Suprapubic skin (tissue), 4 donors: ENCODE measurements at regions not wholly inside any gene's neighbourhood (a gene's known extent, or its start where the extent isn't known, plus 50 kb on each side); places are given as distances from the start of the nearest gene placed in this dataset.
"Not testable (repeated sequence)": the region's sequence is repeated elsewhere in the genome, so short reads cannot be mapped to it uniquely, and the experiment has no call there.

Source experiments
- DNase-seq, 2 donors: peaks; one replicate each; pipeline ENCODE4 v3.0.0-alpha.2; 2019; ENCODE audit warnings: low spot score in 2 of 2
- H3K27ac ChIP-seq: fragments of 200-600 bp; sonication (generic); one replicate; pipeline ENCODE4 v1.5.1; 2019
- H3K27me3 ChIP-seq: fragments of 200-600 bp; sonication (generic); one replicate; pipeline ENCODE4 v1.5.1; 2019
- H3K36me3 ChIP-seq: fragments of 200-600 bp; sonication (generic); one replicate; pipeline ENCODE4 v1.5.1; 2019
- H3K4me1 ChIP-seq: fragments of 200-600 bp; sonication (generic); one replicate; pipeline ENCODE4 v1.5.1; 2019
- H3K4me3 ChIP-seq: fragments of 200-600 bp; sonication (generic); one replicate; pipeline ENCODE4 v1.5.1; 2019; ENCODE audit warnings: mild to moderate bottlenecking
- H3K9me3 ChIP-seq: fragments of 200-600 bp; sonication (generic); one replicate; pipeline ENCODE4 v1.5.1; 2019
- CTCF ChIP-seq, 2 donors: fragments of 200-600 bp in 1 of 2; fragments of 450-650 bp in 1 of 2; sonication (generic) in 1 of 2; IDR thresholded peaks; one replicate each; pipeline ENCODE4 v1.5.1; 2016 to 2019; ENCODE audit warnings: antibody characterized with exemption in 2 of 2, mild to moderate bottlenecking in 1 of 2, moderate library complexity in 1 of 2
- EP300 ChIP-seq: sonication (generic); formaldehyde crosslinking; IDR thresholded peaks from one replicate; pipeline ENCODE4 v1.6.1; 2017; ENCODE audit warnings: antibody characterized with exemption
- POLR2A ChIP-seq, 2 donors: fragments of 450-650 bp; IDR thresholded peaks; one replicate each; pipeline ENCODE4 v1.6.1; 2017; ENCODE audit warnings: antibody characterized with exemption in 2 of 2, mild to moderate bottlenecking in 2 of 2, moderate library complexity in 2 of 2
- POLR2AphosphoS5 ChIP-seq, 3 donors: sonication (generic); formaldehyde crosslinking; IDR thresholded peaks; one replicate each; pipeline ENCODE4 v1.6.1; 2017; ENCODE audit warnings: antibody characterized with exemption in 3 of 3
- WGBS: methylation state at CpG from one replicate; pipeline ENCODE4 v1.1.5; 2018; 5-methylcytosine and 5-hydroxymethylcytosine counted together

GRCh38 chr5:6081727-6082210, 296.6 kb downstream of the MED10 start:
- WGBS: 74% methylated on average over 4 of the region's 4 CpGs
- H3K9me3 ChIP-seq: no peaks in the 10 kb centered on the region

GRCh38 chr5:6080930-6081726, 297.2 kb downstream of the MED10 start:
- Histone ChIP-seq H3K36me3 (no peaks in the 10 kb centered on the region), H3K27ac (no peak overlapping the region), H3K4me3 (no peak overlapping the region), H3K27me3 (no peaks in the 10 kb centered on the region), H3K9me3 (no peaks in the 10 kb centered on the region), H3K4me1 (no peaks in the 10 kb centered on the region)
- DNase-seq: no peak
- no peak for TF ChIP-seq POLR2A (IDR thresholded peaks at IDR 0.05)
- TF ChIP-seq CTCF (IDR thresholded peaks at IDR 0.05): no peak
- no peak for TF ChIP-seq EP300
- TF ChIP-seq POLR2AphosphoS5 (IDR thresholded peaks at IDR 0.05): no peak
- WGBS: 93% methylated on average over 9 of the region's 10 CpGs

More at GRCh38 chr5:6081727-6082210, 296.6 kb downstream of the MED10 start:
- H3K4me1 ChIP-seq: no peaks in the 10 kb centered on the region
- no peaks in the 10 kb centered on the region for H3K36me3 ChIP-seq
- H3K4me3 ChIP-seq: no peak overlapping the region
- TF ChIP-seq POLR2AphosphoS5 (IDR thresholded peaks at IDR 0.05) (no peak), EP300 (no peak), CTCF (IDR thresholded peaks at IDR 0.05) (no peak), POLR2A (IDR thresholded peaks at IDR 0.05) (no peak)
- no peak for DNase-seq
- H3K27ac ChIP-seq: no peak overlapping the region
- H3K27me3 ChIP-seq: no peaks in the 10 kb centered on the region

GRCh38 chr5:6080436-6080835, 297.9 kb downstream of the MED10 start:
- no peaks in the 10 kb centered on the region for H3K4me1 ChIP-seq
- no peak for DNase-seq
- no peaks in the 10 kb centered on the region for H3K36me3 ChIP-seq
- 87% methylated on average over 7 of the region's 7 CpGs for WGBS
- H3K9me3 ChIP-seq: no peaks in the 10 kb centered on the region
- no peak for TF ChIP-seq POLR2A (IDR thresholded peaks at IDR 0.05)
- no peak for TF ChIP-seq EP300
- no peak for TF ChIP-seq POLR2AphosphoS5 (IDR thresholded peaks at IDR 0.05)
- no peak for TF ChIP-seq CTCF (IDR thresholded peaks at IDR 0.05)
- no peaks in the 10 kb centered on the region for H3K27me3 ChIP-seq
- no peak overlapping the region for H3K4me3 ChIP-seq
- H3K27ac ChIP-seq: no peak overlapping the region

- no peaks in the 10 kb centered on the region for H3K4me1 ChIP-seq
- no peak for DNase-seq
- H3K9me3 ChIP-seq: no peaks in the 10 kb centered on the region
- TF ChIP-seq POLR2AphosphoS5 (IDR thresholded peaks at IDR 0.05) (no peak), EP300 (no peak), POLR2A (IDR thresholded peaks at IDR 0.05) (no peak), CTCF (IDR thresholded peaks at IDR 0.05) (no peak)
- no peaks in the 10 kb centered on the region for H3K36me3 ChIP-seq
- no peaks in the 10 kb centered on the region for H3K27me3 ChIP-seq
- H3K4me3 ChIP-seq: no peak overlapping the region
- 67% methylated on average over 5 of the region's 5 CpGs for WGBS
- H3K27ac ChIP-seq: no peak overlapping the region
Observed at GRCh38 chr5:6078881-6079280, 299.5 kb downstream of the MED10 start.

GRCh38 chr5:6076341-6077239, 301.8 kb downstream of the MED10 start:
- Histone ChIP-seq H3K27ac (no peak overlapping the region), H3K9me3 (no peaks in the 10 kb centered on the region), H3K4me3 (no peak overlapping the region), H3K4me1 (no peaks in the 10 kb centered on the region), H3K36me3 (no peaks in the 10 kb centered on the region), H3K27me3 (no peaks in the 10 kb centered on the region)
- TF ChIP-seq POLR2A (IDR thresholded peaks at IDR 0.05) (no peak), CTCF (IDR thresholded peaks at IDR 0.05) (no peak), EP300 (no peak), POLR2AphosphoS5 (IDR thresholded peaks at IDR 0.05) (no peak)
- no peak for DNase-seq
- 72% methylated on average over 7 of the region's 7 CpGs for WGBS

- not testable (repeated sequence) for H3K27me3 ChIP-seq, H3K4me1 ChIP-seq, H3K9me3 ChIP-seq, H3K4me3 ChIP-seq, H3K36me3 ChIP-seq, H3K27ac ChIP-seq, DNase-seq
- 83% methylated on average over 4 of the region's 4 CpGs for WGBS
Observed at GRCh38 chr5:6072488-6072887, 305.9 kb downstream of the MED10 start.
